ENCODE measurements at regions not wholly inside any gene's neighbourhood (a gene's known extent, or its start where the extent isn't known, plus 50 kb on each side); places are given as distances from the start of the nearest gene placed in this dataset.
"Not testable (repeated sequence)": the region's sequence is repeated elsewhere in the genome, so short reads cannot be mapped to it uniquely, and the experiment has no call there.

DNA sequence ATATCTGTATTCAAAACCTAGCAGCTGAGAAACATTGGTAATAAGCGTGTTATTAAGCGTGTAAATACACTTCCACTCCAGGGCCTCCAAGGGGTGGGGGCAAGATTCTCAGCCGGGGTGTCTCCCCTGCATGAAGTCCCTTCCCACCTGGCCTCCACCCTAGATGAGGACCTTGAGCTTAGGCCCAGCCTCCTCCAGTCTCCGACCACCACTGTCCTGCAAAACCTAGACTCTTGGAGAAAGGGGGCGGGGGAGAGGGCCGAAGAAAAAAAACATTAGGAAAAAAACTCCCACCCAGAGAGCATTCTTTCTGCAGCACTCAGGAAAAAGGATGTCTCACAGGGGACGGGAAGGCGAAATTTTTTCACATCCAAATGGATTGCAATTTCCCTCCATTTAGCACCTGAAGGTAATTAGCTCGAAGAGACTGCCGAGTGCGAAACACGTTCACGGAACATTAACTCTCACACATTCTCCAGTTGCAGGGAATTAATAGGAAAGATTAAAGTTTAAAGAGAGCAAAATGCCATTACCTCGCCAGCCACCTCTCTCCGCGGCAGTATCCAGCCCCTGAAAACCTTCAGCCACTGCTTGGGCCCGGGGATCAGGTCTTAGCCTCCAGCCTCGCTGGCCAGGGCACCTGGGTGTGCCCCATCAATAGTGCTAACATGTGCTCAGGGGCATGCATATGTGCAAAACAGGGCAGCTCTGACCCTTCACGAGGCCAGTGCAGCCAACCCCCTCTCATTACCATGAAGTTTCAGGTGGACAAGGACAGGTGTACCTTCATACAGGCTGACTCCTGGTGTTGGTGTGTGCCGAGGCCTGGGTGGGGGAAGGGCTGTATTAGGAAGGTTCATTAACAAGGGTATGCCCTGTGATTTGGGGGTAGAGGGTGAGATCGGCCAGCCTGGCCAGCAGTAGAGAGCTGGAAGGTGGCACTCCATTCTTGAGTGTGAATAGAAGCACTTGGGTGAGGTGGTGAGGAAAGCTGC lies 77.2 kb downstream of the HIF1AN start:
- DNase-seq = no peak

DNA sequence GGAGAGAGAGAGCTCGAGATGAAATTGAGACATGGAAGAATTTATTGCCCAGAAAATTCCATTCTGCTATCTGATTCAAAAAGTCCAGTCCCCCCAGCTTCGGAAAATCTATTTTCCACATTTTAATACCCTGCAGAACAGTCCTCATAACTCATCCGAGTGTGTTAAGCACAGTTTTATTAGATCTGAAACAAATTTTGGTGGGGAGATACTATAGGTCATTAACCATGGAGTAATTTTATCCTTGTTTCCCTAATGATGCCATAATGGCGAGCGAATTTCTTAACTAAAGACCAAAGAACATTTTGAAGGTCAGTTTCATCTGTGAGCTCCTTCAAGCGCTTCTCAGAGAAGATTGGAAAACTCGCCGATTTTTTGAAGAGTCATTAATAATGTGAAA lies 78.1 kb downstream of the HIF1AN start:
- DNase-seq = no peak

DNA sequence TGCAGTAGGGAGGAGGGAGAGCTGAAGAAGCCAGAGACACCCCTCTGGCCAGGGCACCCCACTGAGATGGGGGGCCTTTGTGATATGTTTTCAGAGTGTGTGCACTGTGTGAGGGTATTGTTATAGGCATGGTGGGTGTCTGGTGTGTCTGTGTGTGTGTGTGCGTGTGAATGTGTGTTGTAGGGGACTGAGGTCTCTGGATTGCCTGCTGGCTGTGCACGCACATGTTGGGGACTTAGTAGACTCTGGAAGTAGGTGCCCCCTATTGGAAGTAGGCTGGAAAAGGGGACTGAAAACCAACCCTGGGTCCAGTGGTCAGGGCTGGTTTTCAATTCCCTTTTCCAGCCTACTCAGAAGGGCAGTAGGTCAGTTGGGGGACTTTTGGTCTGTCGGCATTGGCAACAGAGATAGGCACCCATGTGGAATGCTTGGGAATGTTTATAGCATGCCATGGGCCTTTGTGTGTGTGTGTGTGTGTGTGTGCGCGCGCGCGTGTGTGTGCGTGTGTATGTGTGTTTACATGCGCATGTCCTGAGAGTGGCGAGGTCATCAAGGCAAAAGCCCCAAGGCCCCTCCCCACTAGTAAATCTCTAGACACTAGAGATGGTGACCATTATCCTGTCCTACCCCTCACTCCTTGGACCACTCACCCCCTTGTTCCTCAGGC lies 78.8 kb downstream of the HIF1AN start:
- no peak for DNase-seq

DNA sequence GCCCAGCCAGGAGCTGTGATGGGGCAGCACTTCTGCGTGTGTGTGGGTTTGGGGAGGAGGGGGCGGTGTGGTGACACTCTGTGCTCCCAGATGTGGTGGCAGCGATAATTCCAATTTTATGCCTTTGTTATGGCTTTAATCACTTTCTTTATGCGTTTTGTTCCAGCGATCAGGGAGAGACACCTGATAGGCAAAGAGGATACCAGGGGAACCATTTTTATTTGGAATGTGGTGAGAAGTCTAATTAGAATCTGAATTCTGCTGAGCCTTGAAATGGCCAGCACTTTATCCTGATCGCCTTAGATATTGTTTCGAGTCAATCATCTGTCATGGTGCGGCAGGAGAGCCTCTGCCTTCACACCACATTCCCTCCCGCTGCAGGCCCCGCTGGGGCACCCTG lies 79.5 kb downstream of the HIF1AN start:
- DNase-seq = no peak

DNA sequence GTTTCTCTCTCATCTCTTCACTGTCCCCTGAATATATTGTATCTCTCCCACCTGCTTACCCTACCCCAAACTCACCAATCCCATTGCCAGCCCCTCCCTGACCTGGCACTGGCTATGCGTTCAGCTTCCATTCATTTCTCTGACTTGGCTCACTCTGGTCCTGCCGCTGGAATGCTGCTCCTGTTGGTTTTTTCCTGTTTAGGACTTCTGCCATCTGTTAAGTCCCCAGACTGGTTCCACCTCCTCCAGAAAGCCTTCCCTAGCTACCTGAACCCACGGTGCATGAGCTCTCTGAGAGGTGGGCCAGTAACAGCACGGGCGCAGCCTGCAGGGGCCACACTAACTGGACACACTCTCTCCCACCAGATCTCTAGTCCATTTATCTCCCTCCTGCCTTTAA lies 80.2 kb downstream of the HIF1AN start:
- DNase-seq = no peak

DNA sequence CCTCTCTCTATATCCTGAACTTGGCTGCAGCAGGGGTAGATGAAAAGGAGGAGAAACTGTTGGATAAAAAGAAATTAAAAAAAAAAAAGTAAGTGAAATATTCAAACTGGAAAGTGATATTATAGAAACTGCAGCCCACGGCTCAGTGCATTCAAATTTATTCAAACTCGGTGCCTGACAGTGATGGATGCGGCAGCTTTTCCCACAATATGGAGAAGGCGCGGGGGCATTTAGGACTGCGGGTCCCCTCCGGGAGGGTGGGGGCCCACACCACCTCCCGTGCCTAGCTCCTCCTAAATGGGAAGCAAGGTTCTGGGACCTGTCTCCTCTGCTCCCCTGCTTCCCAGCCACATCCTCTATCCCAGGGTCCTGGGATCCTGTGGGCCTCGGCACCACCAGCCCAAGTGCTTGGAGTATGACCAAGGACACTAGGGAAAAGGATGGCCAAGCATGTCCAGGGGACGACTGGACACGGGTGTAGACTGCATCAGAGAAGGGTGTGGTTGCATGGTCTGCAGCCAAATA lies 82.4 kb downstream of the HIF1AN start:
- DNase-seq = no peak

DNA sequence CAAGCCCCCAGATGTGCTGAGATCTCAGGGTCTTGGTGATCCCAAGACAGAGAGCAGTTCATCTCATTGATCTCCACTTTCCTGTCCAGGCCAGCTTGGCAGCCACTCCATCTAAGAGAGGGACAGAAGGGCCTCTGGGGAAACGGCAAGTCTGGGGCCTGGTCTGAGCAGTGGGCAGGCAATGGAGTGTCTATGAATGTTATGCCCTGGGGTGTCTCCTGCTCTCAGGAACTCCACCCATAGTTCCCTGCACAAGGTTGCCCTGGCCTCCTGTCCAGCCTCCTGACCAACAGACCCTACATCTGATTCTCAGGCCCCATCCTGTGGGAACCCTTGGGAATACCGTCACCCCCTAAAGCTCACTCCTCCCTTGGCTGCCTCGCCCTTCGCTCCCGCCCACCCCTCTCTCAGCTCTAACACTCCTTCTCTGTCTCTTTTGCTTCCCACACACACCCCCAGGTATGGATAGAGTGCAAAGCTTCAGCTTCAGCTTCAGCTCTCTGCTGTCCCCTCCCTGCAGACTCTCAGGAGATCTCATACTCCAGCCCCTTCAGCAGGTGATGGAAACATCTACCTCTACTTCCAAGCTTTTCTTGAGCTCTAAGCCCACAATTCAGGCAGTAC lies 83.0 kb downstream of the HIF1AN start:
- no peak for DNase-seq

DNA sequence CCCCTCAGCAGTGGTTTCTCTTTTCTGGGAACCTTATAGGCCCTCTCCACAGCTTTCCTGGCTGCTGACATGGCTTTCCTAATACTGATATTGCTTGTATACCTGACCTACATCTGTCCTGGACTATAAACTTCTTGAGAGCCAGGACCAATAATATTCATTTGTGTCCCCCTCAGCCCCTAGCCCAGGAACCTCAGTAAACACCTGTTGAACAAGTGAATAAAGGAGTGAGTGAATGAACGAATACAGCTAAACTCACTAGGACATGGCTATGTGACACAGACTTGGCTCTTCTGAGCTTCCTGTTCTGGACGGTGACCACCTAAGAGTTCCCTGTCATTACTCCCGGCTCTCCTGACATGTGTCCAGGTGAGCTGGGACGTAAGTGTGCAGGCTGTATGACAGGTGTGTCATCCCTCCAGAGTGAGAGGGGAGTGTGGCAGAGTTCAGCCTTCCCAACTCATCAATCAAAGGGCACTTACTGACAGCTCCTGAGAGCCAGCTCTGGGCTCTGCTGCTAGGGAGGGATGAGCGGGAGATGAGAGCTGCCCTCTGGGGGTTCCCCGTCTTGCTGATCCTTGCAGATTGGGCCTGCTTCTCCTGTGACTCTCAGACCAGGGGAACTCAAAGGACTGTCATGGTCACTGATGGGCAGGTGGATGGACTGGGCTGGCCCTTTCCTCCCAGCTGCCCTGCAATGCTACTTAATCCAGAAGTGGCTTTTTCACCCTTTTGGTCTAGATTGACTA lies 84.5 kb downstream of the HIF1AN start:
- DNase-seq = no peak

DNA sequence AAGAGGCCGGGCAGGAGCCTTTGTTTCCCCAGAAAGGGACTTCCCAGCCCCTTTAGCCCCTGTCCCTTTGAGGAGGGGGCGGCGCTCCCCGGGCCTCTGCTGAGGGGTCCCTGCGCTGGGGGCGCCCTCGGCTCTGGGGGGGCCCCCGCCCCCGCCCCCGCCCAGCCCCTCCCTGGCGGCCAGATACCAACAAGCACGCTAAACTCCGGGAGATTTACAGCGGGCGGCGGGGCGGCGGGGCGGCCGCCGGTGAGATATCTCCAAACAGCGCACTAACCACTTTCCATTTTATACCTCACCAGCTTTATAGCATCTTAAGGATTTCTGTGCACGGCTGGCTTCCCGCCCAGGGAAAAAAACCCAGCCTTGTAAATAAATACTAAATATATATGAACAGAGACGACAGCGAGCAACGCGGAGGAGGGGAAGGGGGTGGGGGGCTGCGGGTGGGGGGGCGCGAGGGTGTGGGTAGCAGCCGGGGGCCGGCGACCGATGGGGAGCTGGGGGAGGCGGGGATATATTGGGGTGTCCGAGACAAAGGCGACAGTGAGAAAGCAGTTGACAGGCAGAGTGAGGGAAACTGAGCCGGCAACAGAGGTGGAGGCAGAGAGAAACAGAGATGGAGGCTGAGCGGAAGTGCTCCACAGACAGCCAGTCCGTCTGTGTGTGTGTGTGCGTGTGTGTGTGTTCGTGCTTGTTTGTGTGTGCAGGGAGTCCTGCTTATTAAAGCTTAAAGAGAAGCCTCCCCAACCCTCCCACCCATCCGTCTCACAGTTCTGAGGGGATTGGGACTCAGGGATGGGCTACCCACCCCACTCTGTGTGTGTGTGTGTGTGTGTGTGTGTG lies 85.8 kb downstream of the HIF1AN start:
- no peak for DNase-seq

DNA sequence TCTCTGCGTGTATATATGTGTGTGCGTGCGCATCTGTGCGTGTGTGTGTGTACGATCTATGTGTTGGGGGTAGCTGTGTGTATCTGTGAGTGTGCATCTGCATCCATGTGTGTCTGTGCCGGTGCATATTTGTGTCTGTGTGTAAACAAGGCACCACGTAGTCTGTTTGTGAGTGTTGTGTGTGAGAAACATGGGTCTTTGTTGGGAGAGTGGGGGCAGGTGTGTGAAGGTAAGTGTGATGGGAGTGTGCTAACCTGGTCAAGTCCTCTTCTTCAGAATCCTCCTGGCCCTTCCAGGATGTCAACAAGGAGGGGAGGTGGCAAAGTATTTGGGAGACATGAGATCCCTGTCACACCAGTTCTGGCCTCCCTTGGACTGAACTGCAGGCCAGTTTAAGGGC lies 87.2 kb downstream of the HIF1AN start:
- no peak for DNase-seq

DNA sequence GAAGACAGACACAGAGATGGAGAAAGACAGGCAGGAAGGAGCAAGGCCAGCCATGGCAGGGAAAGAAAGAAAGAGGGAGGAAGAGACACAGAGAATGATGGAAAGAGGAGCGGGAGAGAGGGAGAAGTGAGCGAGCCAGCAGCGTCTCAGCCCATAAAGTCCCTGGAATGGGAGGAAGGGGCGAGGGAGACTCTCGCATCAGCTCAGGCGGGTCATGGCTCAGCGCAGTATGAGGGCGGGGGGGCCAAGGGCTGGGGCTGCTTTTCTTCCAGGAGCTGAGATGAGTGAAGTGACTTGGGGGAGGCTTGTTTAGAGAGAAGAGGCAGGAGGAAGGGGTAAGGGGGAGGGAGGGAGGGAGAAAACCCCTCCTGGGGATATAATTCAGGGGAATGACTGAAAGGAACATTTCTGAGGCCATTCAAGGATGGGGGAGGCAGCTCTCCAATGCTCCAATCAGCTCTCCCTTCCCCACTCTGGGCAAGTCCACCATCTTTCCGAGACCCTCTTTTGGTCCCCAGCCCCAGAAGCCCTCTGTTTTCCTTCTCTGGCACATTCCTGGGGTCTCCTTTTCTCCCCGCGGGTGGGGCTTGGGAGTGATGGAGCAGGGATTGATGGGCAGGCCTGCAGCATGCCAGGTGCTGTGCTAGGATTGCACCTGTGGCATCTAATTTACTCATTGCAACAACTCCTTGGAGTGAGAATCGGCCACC lies 87.9 kb downstream of the HIF1AN start:
- no peak for DNase-seq

DNA sequence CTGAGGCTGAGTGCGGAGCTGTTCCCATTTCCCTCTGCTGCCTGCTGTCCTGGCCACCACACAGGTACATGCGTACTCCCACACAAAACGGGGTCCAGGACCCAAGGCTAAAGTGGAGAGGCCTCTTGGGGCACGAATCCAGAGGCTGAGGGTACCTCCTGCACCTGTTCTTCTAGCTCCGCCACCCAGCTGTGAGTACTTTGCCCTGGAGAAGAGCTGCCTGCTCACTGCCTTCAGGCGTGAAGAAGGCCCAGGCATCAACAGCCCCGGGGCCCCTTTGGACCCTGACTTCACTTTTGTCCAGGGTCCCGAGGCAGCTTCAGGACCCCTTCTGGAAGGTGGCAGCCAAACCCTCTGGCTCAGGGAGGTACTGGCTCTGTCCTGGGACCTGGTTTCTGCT lies 88.6 kb downstream of the HIF1AN start:
- no peak for DNase-seq

DNA sequence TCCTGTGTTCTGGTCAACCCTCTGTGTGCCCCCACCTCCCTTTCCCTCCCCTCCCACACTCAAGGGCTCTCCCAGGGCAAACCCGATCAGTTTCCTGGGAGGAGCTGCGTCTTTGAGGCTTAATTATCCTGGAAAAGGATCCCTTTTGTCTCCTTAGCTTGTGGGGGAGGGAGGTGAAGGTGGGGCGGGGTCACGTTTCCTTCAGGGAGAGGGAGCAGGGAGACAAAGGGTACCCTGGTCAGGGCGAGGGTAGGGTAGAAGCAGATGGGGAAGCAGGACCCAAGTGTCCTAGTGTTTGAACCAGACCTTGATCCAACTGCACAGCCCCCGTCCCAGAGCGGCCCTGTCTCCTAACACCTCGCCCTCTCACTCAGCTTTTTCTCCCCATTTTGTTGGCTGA lies 90.1 kb downstream of the HIF1AN start:
- no peak for DNase-seq

DNA sequence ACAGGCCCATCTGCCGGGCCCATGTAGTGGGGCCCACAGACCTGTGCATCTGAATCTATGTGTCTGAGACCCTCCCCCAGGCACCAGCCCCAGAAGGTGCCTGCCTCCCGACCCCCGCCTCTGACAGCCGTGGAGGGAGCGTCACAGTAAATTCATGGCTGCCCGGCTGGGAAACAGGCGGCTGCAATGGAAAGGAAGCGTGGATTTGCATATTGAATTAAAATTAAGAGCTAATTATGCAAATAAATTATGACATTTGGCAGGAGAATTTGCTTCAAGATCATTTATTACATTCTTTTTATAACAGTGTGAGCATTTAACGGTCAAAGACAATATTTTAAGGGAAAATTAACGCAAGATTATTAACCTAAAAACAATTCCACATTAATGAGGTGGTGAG lies 92.3 kb downstream of the HIF1AN start:
- no peak for DNase-seq

DNA sequence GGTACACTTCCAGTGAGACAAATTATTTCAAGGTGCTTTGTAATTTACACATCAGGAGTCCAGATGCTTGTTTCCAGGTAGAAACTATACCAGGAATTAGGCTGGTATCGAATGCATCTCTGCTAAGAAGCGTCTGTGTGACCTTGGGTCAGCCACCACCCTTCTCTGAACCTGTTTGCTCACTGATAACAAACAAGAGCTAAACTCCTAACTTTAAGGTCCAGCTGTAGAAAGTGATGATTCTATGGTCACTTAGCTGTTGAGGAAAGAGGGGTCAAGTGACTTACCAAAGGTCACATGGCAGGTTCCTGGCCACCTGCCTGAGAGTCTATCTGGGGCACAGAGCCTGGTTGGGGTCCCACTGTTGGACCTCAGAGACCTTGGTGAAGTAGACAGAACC lies 95.4 kb downstream of the HIF1AN start:
- no peak for DNase-seq

DNA sequence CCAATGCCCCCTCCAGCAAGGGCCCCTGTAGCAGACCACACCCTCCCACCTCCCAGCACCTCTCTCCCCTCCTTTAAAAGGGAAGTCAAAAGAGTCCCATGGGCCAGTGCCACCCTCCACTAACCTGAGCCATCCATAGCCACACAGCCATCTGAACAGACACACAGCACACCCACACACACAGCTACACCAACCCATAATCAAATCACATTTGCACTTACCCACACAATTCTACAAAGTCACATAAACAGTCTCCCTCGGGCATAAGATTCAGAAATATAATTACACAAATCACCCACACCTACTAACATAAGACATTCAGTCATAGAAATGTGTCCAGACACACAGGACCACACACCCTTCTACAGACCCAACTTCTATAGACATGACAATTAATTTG lies 96.3 kb downstream of the HIF1AN start:
- no peak for DNase-seq

DNA sequence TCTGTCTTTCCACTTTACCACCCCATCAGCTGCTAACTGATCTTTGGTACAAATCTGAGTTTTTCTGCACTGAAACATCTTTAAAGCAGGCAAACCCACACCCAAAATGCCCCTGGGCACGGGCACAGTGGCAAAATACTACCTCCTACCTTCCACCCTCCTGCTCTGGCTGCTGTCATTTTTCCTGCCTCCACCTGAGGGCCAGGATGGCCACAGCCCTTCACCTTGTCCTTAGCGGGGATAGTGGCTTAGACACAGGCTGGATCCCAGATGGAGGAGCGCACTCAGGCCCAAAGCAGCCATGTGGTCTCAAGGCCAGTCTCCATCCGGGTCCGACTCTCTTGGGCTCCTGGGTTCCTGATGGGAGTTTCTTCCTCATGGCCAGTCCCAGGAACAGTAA lies 98.3 kb downstream of the HIF1AN start:
- no peak for DNase-seq

DNA sequence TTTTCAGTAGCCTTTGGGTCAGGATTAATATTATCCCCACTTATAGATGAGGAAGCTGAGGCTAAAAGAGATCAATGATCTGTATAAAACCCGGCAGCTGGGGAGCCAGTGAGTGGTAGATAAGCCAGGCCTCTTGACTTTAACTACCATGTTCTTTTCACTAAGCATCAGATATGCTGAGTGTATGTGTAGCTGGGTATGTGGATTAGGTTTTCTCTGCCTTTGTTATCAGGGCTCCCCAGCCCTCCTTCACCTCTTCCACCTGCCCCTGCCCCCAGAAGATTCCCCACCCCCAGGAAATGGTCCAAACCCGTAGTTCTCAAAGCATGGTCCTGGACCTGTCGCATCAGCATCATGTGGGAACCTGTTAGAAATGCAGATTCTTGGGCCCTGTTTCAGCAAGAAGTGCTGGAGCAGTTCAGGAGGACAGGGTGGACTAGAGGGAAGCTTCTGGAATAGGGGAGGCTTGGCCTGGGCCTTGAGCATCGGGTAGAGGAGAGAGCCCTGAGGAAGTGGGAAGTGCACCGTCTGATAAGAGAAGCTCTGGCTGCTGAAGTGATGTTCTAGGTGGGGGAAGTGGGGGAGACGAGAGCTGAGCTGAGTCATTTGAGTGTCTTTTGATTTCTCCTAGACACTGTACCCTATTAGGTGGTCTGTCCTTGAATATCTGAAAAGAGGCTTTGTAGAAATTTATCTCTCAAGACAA lies 101.3 kb downstream of the HIF1AN start:
- no peak for DNase-seq

DNA sequence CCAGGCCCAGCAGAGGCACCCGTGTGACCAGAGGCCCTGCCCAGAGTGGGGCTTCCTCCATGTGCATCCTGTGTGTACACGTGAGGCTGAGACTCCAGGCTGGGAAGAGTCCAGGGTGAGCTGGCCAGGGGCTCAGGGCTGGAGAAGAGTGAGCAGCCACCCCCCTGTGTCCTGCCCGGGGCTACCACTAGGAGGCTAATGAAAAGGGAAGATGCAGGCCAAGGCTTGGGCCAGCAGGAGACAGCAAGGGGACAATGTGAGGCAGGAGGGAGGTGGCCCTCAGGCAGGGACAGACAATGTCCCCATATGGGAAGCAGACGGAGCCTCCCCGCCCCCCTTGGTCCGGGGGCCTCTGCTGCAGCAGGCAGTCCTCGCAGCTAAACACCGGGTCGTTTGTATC lies 102.0 kb downstream of the HIF1AN start:
- no peak for DNase-seq

DNA sequence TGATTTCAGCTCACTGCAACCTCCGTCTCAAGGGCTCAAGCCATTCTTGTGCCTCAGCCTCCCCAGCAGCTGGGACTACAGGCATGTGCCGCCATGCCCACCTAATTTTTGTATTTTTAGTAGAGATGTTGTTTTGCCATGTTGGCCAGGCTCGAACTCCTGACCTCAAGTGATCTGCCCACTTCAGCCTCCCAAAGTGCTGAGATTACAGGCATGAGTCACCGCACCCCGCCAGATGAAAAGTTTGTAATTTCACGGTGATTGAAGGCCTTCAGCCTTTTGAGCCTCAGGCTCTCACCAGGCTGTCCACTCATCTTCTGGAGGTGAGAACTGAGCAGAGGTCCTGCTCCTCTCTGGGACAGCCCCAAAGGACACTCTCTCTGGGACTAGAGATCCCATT lies 103.2 kb downstream of the HIF1AN start:
- DNase-seq = not testable (repeated sequence)

All from NCI-H2171 (cell line).